ENCODE measurements at regions not wholly inside any gene's neighbourhood (a gene's known extent, or its start where the extent isn't known, plus 50 kb on each side); places are given as distances from the start of the nearest gene placed in this dataset.

- Histone ChIP-seq H3K36me3 (ENCODE audit: low read length) (no peaks in the 10 kb centered on the region), H3K9ac (ENCODE audit: low read length) (no peak overlapping the region), H3K27me3 (ENCODE audit: low read length) (no peaks in the 10 kb centered on the region), H3K4me3 (ENCODE audit: insufficient read depth, low read length, poor library complexity, severe bottlenecking) (no peak overlapping the region), H3K9me3 (ENCODE audit: insufficient read depth, low read length) (no peaks in the 10 kb centered on the region), H3F3A (ENCODE audit: insufficient read depth) (no peaks in the 10 kb centered on the region), H4K20me1 (ENCODE audit: low read depth, low read length) (no peaks in the 10 kb centered on the region), H3K4me2 (ENCODE audit: low read depth, low read length, poor library complexity, severe bottlenecking) (no peak overlapping the region), H3K9me2 (replicated peaks; ENCODE audit: insufficient read depth, low read length) (no peaks in the 10 kb centered on the region), H3K27ac (ENCODE audit: low read depth, low read length) (no peak overlapping the region), H3K79me2 (ENCODE audit: insufficient read depth, low read length) (no peaks in the 10 kb centered on the region), H2AFZ (ENCODE audit: low read depth, low read length, severe bottlenecking) (no peak overlapping the region)
- TF ChIP-seq CTCF (IDR thresholded peaks at IDR 0.05; ENCODE audit: insufficient read depth, low read length, poor library complexity, severe bottlenecking) (peak; percentile 69), EZH2phosphoT487 (conservative IDR thresholded peaks at IDR 0.05; ENCODE audit: low read length) (no peak)
Measured at GRCh38 chr2:204260162-204260877, 285.0 kb upstream of the PARD3B start.

- Histone ChIP-seq H3K9ac (ENCODE audit: low read length) (no peak overlapping the region), H3K9me3 (ENCODE audit: insufficient read depth, low read length) (no peaks in the 10 kb centered on the region), H3F3A (ENCODE audit: insufficient read depth) (no peaks in the 10 kb centered on the region), H3K4me2 (ENCODE audit: low read depth, low read length, poor library complexity, severe bottlenecking) (no peak overlapping the region), H3K27ac (ENCODE audit: low read depth, low read length) (no peak overlapping the region), H3K79me2 (ENCODE audit: insufficient read depth, low read length) (no peaks in the 10 kb centered on the region), H3K9me2 (replicated peaks; ENCODE audit: insufficient read depth, low read length) (no peaks in the 10 kb centered on the region), H3K27me3 (ENCODE audit: low read length) (no peaks in the 10 kb centered on the region), H2AFZ (ENCODE audit: low read depth, low read length, severe bottlenecking) (no peak overlapping the region), H3K4me3 (ENCODE audit: insufficient read depth, low read length, poor library complexity, severe bottlenecking) (no peak overlapping the region), H4K20me1 (ENCODE audit: low read depth, low read length) (no peaks in the 10 kb centered on the region), H3K36me3 (ENCODE audit: low read length) (no peaks in the 10 kb centered on the region)
- no peak for TF ChIP-seq EZH2phosphoT487 (conservative IDR thresholded peaks at IDR 0.05; ENCODE audit: low read length)
- no peak for TF ChIP-seq CTCF (IDR thresholded peaks at IDR 0.05; ENCODE audit: insufficient read depth, low read length, poor library complexity, severe bottlenecking)
Measured at GRCh38 chr2:204260901-204261300, 284.4 kb upstream of the PARD3B start.

- no peak overlapping the region for H3K27ac ChIP-seq (ENCODE audit: low read depth, low read length)
- no peak overlapping the region for H3K4me2 ChIP-seq (ENCODE audit: low read depth, low read length, poor library complexity, severe bottlenecking)
- no peaks in the 10 kb centered on the region for H3K27me3 ChIP-seq (ENCODE audit: low read length)
- no peaks in the 10 kb centered on the region for H4K20me1 ChIP-seq (ENCODE audit: low read depth, low read length)
- no peaks in the 10 kb centered on the region for H3K79me2 ChIP-seq (ENCODE audit: insufficient read depth, low read length)
- H3K36me3 ChIP-seq (ENCODE audit: low read length), result no peaks in the 10 kb centered on the region
- H3K9ac ChIP-seq (ENCODE audit: low read length), result no peak overlapping the region
- no peaks in the 10 kb centered on the region for H3F3A ChIP-seq (ENCODE audit: insufficient read depth)
- TF ChIP-seq CTCF (IDR thresholded peaks at IDR 0.05; ENCODE audit: insufficient read depth, low read length, poor library complexity, severe bottlenecking), result no peak
- TF ChIP-seq EZH2phosphoT487 (conservative IDR thresholded peaks at IDR 0.05; ENCODE audit: low read length), result no peak
- H3K4me3 ChIP-seq (ENCODE audit: insufficient read depth, low read length, poor library complexity, severe bottlenecking), result no peak overlapping the region
- no peaks in the 10 kb centered on the region for H3K9me3 ChIP-seq (ENCODE audit: insufficient read depth, low read length)
- no peak overlapping the region for H2AFZ ChIP-seq (ENCODE audit: low read depth, low read length, severe bottlenecking)
- H3K9me2 ChIP-seq (replicated peaks; ENCODE audit: insufficient read depth, low read length), result no peaks in the 10 kb centered on the region
Measured at GRCh38 chr2:204261846-204262245, 283.4 kb upstream of the PARD3B start.
